ENCODE measurements at regions not wholly inside any gene's neighbourhood (a gene's known extent, or its start where the extent isn't known, plus 50 kb on each side); places are given as distances from the start of the nearest gene placed in this dataset.

DNA sequence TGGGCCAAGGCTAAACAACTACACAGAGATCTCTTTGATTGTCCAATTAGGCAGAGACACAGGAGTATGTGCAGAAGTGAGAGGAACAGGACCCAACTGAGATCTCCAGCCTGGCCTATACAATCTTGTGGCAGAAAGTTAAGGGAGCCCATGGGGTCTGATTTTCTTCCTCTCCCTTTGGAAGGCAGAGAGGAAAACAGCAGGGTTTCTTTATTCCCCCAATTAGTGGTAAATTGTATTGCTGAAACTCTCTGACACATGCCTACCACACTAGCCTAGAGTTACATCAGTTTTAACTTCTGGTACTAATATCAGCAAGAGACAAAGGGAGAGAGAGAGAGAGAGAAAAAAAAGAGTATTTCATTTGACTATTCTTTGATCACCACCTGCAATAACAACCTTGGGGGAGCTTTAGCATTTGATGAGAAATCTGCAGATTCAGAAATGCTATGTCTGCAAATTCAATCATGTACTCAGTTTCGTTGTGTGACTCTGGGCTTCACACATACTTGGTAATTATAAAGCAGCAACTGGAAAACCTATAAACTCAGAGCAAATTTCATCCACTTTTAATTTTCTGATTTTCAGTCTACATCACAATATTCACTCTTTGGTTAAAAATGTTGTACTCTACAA, 260.3 kb upstream of the SPTLC3 start:
- ATAC-seq, result no peak
- TF ChIP-seq BACH2 (CRISPR knock-in tag; IDR thresholded peaks at IDR 0.05; ENCODE audit: borderline replicate concordance), result no peak
- TF ChIP-seq ARNTL (CRISPR knock-in tag; IDR thresholded peaks at IDR 0.05; ENCODE audit: borderline replicate concordance, low read depth), result no peak
- no peak for TF ChIP-seq ZNF8 (CRISPR knock-in tag; IDR thresholded peaks at IDR 0.05)
- TF ChIP-seq, protein P1, sequence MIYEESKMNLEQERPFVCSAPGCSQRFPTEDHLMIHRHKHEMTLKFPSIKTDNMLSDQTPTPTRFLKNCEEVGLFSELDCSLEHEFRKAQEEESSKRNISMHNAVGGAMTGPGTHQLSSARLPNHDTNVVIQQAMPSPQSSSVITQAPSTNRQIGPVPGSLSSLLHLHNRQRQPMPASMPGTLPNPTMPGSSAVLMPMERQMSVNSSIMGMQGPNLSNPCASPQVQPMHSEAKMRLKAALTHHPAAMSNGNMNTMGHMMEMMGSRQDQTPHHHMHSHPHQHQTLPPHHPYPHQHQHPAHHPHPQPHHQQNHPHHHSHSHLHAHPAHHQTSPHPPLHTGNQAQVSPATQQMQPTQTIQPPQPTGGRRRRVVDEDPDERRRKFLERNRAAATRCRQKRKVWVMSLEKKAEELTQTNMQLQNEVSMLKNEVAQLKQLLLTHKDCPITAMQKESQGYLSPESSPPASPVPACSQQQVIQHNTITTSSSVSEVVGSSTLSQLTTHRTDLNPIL (CRISPR knock-in tag; IDR thresholded peaks at IDR 0.05; ENCODE audit: low read depth), result no peak
- TF ChIP-seq, protein P2, sequence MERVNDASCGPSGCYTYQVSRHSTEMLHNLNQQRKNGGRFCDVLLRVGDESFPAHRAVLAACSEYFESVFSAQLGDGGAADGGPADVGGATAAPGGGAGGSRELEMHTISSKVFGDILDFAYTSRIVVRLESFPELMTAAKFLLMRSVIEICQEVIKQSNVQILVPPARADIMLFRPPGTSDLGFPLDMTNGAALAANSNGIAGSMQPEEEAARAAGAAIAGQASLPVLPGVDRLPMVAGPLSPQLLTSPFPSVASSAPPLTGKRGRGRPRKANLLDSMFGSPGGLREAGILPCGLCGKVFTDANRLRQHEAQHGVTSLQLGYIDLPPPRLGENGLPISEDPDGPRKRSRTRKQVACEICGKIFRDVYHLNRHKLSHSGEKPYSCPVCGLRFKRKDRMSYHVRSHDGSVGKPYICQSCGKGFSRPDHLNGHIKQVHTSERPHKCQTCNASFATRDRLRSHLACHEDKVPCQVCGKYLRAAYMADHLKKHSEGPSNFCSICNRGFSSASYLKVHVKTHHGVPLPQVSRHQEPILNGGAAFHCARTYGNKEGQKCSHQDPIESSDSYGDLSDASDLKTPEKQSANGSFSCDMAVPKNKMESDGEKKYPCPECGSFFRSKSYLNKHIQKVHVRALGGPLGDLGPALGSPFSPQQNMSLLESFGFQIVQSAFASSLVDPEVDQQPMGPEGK (CRISPR knock-in tag; IDR thresholded peaks at IDR 0.05; ENCODE audit: borderline replicate concordance), result no peak
- TF ChIP-seq ISL1 (CRISPR knock-in tag; IDR thresholded peaks at IDR 0.05), result no peak
- TF ChIP-seq TOX (CRISPR knock-in tag; IDR thresholded peaks at IDR 0.05; ENCODE audit: borderline replicate concordance), result no peak
- TF ChIP-seq ZFP3 (CRISPR knock-in tag; IDR thresholded peaks at IDR 0.05), result no peak
- TF ChIP-seq, protein P3, sequence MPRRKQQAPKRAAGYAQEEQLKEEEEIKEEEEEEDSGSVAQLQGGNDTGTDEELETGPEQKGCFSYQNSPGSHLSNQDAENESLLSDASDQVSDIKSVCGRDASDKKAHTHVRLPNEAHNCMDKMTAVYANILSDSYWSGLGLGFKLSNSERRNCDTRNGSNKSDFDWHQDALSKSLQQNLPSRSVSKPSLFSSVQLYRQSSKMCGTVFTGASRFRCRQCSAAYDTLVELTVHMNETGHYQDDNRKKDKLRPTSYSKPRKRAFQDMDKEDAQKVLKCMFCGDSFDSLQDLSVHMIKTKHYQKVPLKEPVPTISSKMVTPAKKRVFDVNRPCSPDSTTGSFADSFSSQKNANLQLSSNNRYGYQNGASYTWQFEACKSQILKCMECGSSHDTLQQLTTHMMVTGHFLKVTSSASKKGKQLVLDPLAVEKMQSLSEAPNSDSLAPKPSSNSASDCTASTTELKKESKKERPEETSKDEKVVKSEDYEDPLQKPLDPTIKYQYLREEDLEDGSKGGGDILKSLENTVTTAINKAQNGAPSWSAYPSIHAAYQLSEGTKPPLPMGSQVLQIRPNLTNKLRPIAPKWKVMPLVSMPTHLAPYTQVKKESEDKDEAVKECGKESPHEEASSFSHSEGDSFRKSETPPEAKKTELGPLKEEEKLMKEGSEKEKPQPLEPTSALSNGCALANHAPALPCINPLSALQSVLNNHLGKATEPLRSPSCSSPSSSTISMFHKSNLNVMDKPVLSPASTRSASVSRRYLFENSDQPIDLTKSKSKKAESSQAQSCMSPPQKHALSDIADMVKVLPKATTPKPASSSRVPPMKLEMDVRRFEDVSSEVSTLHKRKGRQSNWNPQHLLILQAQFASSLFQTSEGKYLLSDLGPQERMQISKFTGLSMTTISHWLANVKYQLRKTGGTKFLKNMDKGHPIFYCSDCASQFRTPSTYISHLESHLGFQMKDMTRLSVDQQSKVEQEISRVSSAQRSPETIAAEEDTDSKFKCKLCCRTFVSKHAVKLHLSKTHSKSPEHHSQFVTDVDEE (CRISPR knock-in tag; IDR thresholded peaks at IDR 0.05), result no peak
- no peak for TF ChIP-seq ESRRG (CRISPR knock-in tag; IDR thresholded peaks at IDR 0.05)
- TF ChIP-seq, protein P4, sequence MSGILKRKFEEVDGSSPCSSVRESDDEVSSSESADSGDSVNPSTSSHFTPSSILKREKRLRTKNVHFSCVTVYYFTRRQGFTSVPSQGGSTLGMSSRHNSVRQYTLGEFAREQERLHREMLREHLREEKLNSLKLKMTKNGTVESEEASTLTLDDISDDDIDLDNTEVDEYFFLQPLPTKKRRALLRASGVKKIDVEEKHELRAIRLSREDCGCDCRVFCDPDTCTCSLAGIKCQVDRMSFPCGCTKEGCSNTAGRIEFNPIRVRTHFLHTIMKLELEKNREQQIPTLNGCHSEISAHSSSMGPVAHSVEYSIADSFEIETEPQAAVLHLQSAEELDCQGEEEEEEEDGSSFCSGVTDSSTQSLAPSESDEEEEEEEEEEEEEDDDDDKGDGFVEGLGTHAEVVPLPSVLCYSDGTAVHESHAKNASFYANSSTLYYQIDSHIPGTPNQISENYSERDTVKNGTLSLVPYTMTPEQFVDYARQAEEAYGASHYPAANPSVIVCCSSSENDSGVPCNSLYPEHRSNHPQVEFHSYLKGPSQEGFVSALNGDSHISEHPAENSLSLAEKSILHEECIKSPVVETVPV (CRISPR knock-in tag; IDR thresholded peaks at IDR 0.05), result no peak
- TF ChIP-seq ZC3H10 (CRISPR knock-in tag; IDR thresholded peaks at IDR 0.05), result no peak
- no peak for TF ChIP-seq OSR1 (CRISPR knock-in tag; IDR thresholded peaks at IDR 0.05)

DNA sequence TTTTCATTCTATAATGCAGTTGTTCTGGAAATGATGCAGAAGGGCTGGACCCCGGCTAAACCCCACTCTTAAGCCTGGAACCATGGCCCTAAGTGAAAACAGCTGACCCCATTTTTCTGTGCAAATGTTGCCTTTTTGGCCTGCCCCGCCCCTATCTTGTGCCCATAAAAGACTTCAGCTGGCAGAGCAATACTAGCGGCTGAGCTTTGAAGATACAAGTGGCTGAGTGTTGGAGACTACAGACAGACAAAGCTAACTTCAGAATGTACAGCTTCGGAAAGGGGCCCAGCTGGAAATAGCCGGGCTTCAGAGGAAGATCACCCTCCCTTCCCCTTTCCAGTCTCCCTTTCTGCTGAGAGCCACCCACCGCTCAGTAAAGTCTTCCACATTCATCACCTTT, 258.6 kb upstream of the SPTLC3 start:
- TF ChIP-seq ARNTL (CRISPR knock-in tag; IDR thresholded peaks at IDR 0.05; ENCODE audit: borderline replicate concordance, low read depth), result no peak
- TF ChIP-seq, protein P1 (CRISPR knock-in tag; IDR thresholded peaks at IDR 0.05; ENCODE audit: low read depth), result no peak
- TF ChIP-seq, protein P3 (CRISPR knock-in tag; IDR thresholded peaks at IDR 0.05), result no peak
- TF ChIP-seq ZC3H10 (CRISPR knock-in tag; IDR thresholded peaks at IDR 0.05), result no peak
- TF ChIP-seq CSDC2 (CRISPR knock-in tag; IDR thresholded peaks at IDR 0.05), result no peak
- no peak for TF ChIP-seq TCF4 (CRISPR knock-in tag; IDR thresholded peaks at IDR 0.05; ENCODE audit: borderline replicate concordance)
- TF ChIP-seq ZNF565 (CRISPR knock-in tag; conservative IDR thresholded peaks at IDR 0.05; ENCODE audit: low read depth), result no peak
- TF ChIP-seq ZNF70 (CRISPR knock-in tag; IDR thresholded peaks at IDR 0.05), result no peak
- no peak for TF ChIP-seq GLIS3 (CRISPR knock-in tag; IDR thresholded peaks at IDR 0.05)
- TF ChIP-seq ZNF8 (CRISPR knock-in tag; IDR thresholded peaks at IDR 0.05), result no peak
- TF ChIP-seq OSR1 (CRISPR knock-in tag; IDR thresholded peaks at IDR 0.05), result no peak
- no peak for TF ChIP-seq ZFP30 (CRISPR knock-in tag; IDR thresholded peaks at IDR 0.05)
- no peak for TF ChIP-seq ESRRG (CRISPR knock-in tag; IDR thresholded peaks at IDR 0.05)
- no peak for TF ChIP-seq PPARA (CRISPR knock-in tag; IDR thresholded peaks at IDR 0.05; ENCODE audit: borderline replicate concordance)
- no peak for TF ChIP-seq TOX (CRISPR knock-in tag; IDR thresholded peaks at IDR 0.05; ENCODE audit: borderline replicate concordance)
- TF ChIP-seq, protein P5, sequence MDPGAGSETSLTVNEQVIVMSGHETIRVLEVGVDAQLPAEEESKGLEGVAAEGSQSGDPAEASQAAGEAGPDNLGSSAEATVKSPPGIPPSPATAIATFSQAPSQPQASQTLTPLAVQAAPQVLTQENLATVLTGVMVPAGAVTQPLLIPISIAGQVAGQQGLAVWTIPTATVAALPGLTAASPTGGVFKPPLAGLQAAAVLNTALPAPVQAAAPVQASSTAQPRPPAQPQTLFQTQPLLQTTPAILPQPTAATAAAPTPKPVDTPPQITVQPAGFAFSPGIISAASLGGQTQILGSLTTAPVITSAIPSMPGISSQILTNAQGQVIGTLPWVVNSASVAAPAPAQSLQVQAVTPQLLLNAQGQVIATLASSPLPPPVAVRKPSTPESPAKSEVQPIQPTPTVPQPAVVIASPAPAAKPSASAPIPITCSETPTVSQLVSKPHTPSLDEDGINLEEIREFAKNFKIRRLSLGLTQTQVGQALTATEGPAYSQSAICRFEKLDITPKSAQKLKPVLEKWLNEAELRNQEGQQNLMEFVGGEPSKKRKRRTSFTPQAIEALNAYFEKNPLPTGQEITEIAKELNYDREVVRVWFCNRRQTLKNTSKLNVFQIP (CRISPR knock-in tag; IDR thresholded peaks at IDR 0.05; ENCODE audit: borderline replicate concordance, low read depth), result no peak
- no peak for TF ChIP-seq BACH2 (CRISPR knock-in tag; IDR thresholded peaks at IDR 0.05; ENCODE audit: borderline replicate concordance)
- TF ChIP-seq, protein P2 (CRISPR knock-in tag; IDR thresholded peaks at IDR 0.05; ENCODE audit: borderline replicate concordance), result no peak
- no peak for ATAC-seq
